HG03039 (cell line): ENCODE measurements at regions not wholly inside any gene's neighbourhood (a gene's known extent, or its start where the extent isn't known, plus 50 kb on each side); places are given as distances from the start of the nearest gene placed in this dataset.

ENCODE experiments used
- ATAC-seq: cut with Tn5 transposase; IDR thresholded peaks from one replicate; pipeline ENCODE4 v1.9.1; 2021; ENCODE audit warnings: mild to moderate bottlenecking, moderate library complexity; ENCODE audit not compliant: unreplicated experiment

GRCh38 chr4:137599734-137600133 lies 67.4 kb upstream of the PCDH18 start:
- no peak for ATAC-seq

- ATAC-seq = no peak
These were observed 65.6 kb upstream of the PCDH18 start for GRCh38 chr4:137597752-137598430.

DNA sequence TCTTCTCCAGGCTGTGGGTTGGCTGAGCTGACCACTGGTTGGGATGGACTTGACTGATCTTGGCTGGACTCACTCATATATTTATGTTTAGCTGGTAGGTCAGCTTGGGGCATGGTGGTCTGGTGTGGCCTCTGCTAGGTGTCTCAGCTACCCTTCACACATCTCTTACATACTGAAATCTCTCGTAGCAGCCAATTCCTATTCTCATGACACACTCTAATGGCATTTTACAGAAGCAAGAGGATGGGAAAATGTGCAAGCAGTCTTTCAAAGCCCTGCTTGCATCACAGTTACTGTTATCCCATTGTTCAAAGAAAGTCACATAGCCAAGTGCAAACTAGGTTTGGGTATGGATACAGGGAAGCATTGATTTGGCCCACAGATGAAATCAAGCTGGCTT lies 55.5 kb upstream of the PCDH18 start:
- ATAC-seq = no peak

DNA sequence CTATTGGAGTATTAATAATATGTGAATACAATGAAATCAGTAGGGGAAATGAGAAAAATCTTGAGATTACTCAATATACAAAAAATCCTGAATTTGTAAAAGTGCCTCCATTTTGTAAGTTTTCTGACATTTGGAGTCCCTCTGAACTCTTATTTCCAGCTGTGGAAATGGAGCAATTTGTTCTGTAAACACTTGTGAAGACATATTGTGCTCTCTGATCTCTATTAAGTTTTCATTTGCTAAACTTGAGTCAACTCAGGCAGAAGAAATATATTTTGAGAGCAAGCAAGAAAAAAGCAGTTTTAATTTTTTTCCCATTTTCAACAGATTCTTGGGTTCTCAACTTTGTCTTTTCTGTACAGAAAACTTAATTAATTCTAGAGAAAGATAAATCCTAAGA lies 51.4 kb upstream of the PCDH18 start:
- no peak for ATAC-seq
